GM12892 (cell line): ENCODE measurements at regions not wholly inside any gene's neighbourhood (a gene's known extent, or its start where the extent isn't known, plus 50 kb on each side); places are given as distances from the start of the nearest gene placed in this dataset.

Experiments used
- POLR2A ChIP-seq: IDR thresholded peaks from 2 replicates; pipeline ENCODE4 v1.6.1; 2011; ENCODE audit warnings: low read depth, low read length, control low read depth
- POLR2AphosphoS5 ChIP-seq: IDR thresholded peaks from 2 replicates; pipeline ENCODE4 v1.6.1; 2011; ENCODE audit warnings: low read depth, low read length, control low read depth
- TAF1 ChIP-seq: IDR thresholded peaks from 2 replicates; pipeline ENCODE4 v1.6.1; 2011; ENCODE audit warnings: low read depth, mild to moderate bottlenecking, control low read depth, low read length, borderline replicate concordance

- no peak for TF ChIP-seq TAF1
- TF ChIP-seq POLR2A: no peak
- no peak for TF ChIP-seq POLR2AphosphoS5
Observed at GRCh38 chr14:41498959-41499358, 107.7 kb upstream of the LRFN5 start.
